GM12878 (cell line): ENCODE measurements at regions not wholly inside any gene's neighbourhood (a gene's known extent, or its start where the extent isn't known, plus 50 kb on each side); places are given as distances from the start of the nearest gene placed in this dataset.

Source experiments
- BACH1 ChIP-seq: fragments of 450-650 bp; IDR thresholded peaks from 2 replicates; pipeline ENCODE4 v1.6.1; 2017; ENCODE audit warnings: mild to moderate bottlenecking, borderline replicate concordance
- BRCA1 ChIP-seq: IDR thresholded peaks from 2 replicates; pipeline ENCODE4 v1.6.1; 2011; ENCODE audit warnings: low read depth, low read length, improper control_type of control experiment
- CEBPB ChIP-seq, 2 experiments: fragments of 150-350 bp in 1 of 2; IDR thresholded peaks; 2 replicates each; pipeline ENCODE4 v1.6.1; 2012 to 2014; ENCODE audit warnings: low read depth in 2 of 2, low read length in 2 of 2, borderline replicate concordance in 1 of 2, inconsistent platforms in 1 of 2
- HDAC6 ChIP-seq: fragments of 200-600 bp; sonication (generic); IDR thresholded peaks from one replicate; pipeline ENCODE4 v1.8.0; 2017; ENCODE audit warnings: antibody characterized with exemption; ENCODE audit not compliant: unreplicated experiment
- SIX5 ChIP-seq: IDR thresholded peaks from 2 replicates; pipeline ENCODE4 v1.6.1; 2011; ENCODE audit warnings: mild to moderate bottlenecking, low read depth, low read length, moderate library complexity; ENCODE audit not compliant: severe bottlenecking
- STAT1 ChIP-seq: fragments of 450-650 bp; conservative IDR thresholded peaks from 2 replicates; pipeline ENCODE4 v1.6.1; 2014; ENCODE audit warnings: antibody characterized with exemption, mild to moderate bottlenecking
- YY1 ChIP-seq: IDR thresholded peaks from 2 replicates; pipeline ENCODE4 v1.6.1; 2011; ENCODE audit warnings: low read depth, mild to moderate bottlenecking, low read length
- TF ChIP-seq, protein P1 (sequence below): IDR thresholded peaks from 2 replicates; pipeline ENCODE4 v1.6.1; 2011; ENCODE audit warnings: low read depth, low read length, improper control_type of control experiment, borderline replicate concordance
- TF ChIP-seq, protein P2 (sequence below), 3 experiments: IDR thresholded peaks in 2 of 3; conservative IDR thresholded peaks in 1 of 3; 2 replicates each; pipeline ENCODE4 v1.5.1; 2011; ENCODE audit warnings: low read depth in 3 of 3, low read length in 3 of 3, mild to moderate bottlenecking in 3 of 3, control low read depth in 2 of 3, moderate library complexity in 2 of 3, inconsistent platforms in 1 of 3, mixed read lengths in 1 of 3; ENCODE audit not compliant: control insufficient read depth in 2 of 3, insufficient read depth in 1 of 3; ENCODE audit errors: extremely low read depth in 1 of 3

DNA sequence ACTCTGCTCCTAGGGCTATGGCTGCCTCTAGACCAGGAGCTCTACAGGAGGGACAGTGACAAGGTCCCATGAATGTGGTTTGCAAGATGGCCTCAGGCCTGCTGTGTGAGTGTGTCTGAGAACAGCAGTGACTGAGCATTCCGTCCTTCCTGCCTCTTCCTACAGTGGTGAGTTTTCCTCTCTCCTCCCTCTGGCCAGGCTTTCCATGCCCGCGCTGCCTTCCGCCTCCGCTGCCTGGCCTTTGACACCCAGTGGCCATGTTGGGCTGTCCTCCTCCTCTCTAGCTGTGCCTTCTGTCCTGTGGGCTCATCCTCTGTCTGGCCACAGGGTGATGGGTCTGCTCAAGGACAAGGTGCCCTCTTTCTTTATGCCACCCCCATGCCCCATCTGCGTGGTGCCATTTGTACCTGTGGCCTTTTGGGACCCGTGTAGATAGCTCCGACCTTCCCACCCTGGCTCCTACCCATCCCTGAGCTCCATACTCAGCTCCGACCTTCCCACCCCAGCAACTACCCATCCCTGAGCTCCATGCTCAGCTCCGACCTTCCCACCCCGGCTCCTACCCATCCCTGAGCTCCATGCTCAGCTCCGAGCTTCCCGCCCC lies 970.4 kb downstream of the BRD1 start:
- TF ChIP-seq BRCA1 (no peak), YY1 (no peak), HDAC6 (no peak), BACH1 (no peak), SIX5 (no peak), CEBPB (IDR thresholded peaks at IDR 0.05; ENCODE audit: borderline replicate concordance in 1 of 2, low read depth in 2 of 2, low read length in 2 of 2) (no peak), STAT1 (no peak)
- TF ChIP-seq, protein P1, sequence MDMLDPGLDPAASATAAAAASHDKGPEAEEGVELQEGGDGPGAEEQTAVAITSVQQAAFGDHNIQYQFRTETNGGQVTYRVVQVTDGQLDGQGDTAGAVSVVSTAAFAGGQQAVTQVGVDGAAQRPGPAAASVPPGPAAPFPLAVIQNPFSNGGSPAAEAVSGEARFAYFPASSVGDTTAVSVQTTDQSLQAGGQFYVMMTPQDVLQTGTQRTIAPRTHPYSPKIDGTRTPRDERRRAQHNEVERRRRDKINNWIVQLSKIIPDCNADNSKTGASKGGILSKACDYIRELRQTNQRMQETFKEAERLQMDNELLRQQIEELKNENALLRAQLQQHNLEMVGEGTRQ, result no peak
- TF ChIP-seq, protein P2, sequence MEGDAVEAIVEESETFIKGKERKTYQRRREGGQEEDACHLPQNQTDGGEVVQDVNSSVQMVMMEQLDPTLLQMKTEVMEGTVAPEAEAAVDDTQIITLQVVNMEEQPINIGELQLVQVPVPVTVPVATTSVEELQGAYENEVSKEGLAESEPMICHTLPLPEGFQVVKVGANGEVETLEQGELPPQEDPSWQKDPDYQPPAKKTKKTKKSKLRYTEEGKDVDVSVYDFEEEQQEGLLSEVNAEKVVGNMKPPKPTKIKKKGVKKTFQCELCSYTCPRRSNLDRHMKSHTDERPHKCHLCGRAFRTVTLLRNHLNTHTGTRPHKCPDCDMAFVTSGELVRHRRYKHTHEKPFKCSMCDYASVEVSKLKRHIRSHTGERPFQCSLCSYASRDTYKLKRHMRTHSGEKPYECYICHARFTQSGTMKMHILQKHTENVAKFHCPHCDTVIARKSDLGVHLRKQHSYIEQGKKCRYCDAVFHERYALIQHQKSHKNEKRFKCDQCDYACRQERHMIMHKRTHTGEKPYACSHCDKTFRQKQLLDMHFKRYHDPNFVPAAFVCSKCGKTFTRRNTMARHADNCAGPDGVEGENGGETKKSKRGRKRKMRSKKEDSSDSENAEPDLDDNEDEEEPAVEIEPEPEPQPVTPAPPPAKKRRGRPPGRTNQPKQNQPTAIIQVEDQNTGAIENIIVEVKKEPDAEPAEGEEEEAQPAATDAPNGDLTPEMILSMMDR (IDR thresholded peaks at IDR 0.05 in 2 of 3, conservative IDR thresholded peaks at IDR 0.05 in 1 of 3; ENCODE audit: control insufficient read depth in 2 of 3, extremely low read depth in 1 of 3, insufficient read depth in 1 of 3, low read depth in 3 of 3, low read length in 3 of 3), result no peak
